ENCODE measurements at regions not wholly inside any gene's neighbourhood (a gene's known extent, or its start where the extent isn't known, plus 50 kb on each side); places are given as distances from the start of the nearest gene placed in this dataset.

DNA sequence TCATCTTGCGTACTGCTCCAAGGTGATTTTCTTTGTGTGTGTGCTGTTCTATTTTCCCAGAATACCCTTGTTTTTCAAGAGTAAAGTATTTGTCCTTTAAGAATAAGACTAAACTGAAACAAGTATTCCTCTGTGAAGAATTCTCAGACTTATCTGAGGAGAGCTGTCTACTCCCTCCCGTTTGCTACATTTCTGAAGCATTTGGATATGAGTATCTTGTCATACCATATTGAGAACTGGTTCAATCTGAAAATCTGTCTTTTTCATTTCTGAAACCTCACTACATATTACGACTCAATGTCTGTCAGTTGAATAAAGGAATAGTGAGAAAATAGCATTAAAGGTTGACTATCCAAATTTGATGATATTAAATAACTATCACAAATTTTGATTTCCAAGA lies 159.4 kb downstream of the PMAIP1 start:
- TF ChIP-seq EZH2 (IDR thresholded peaks at IDR 0.05; ENCODE audit: low read length, unreplicated experiment) (no peak), EZH2phosphoT487 (IDR thresholded peaks at IDR 0.05; ENCODE audit: borderline replicate concordance, low read length) (no peak)
